Adrenal gland (tissue), 9 donors: ENCODE measurements at regions not wholly inside any gene's neighbourhood (a gene's known extent, or its start where the extent isn't known, plus 50 kb on each side); places are given as distances from the start of the nearest gene placed in this dataset.

ENCODE experiments used
- DNase-seq, 7 donors: peaks; one replicate each; pipeline ENCODE4 v3.0.0-alpha.2; 2019 to 2020
- H3K27ac ChIP-seq, 5 donors: fragments of 200-600 bp; sonication (generic) in 4 of 5; 1 replicate in 3 of 5; 2 replicates in 2 of 5; pipeline versions ENCODE4 v1.5.1 to v1.8.0; 2016 to 2020; ENCODE audit warnings: mild to moderate bottlenecking in 1 of 5
- H3K27me3 ChIP-seq: fragments of 200-600 bp; 2 replicates; pipeline ENCODE4 v1.8.0; 2021
- H3K36me3 ChIP-seq, 2 donors: fragments of 200-600 bp; replicated peaks in 1 of 2; 1 replicate in 1 of 2; 2 replicates in 1 of 2; pipeline versions ENCODE4 v1.5.1 to v1.8.0; 2018 to 2022
- H3K4me1 ChIP-seq, 2 donors: fragments of 200-600 bp; replicated peaks in 1 of 2; 1 replicate in 1 of 2; 2 replicates in 1 of 2; pipeline versions ENCODE4 v1.5.1 to v1.8.0; 2018 to 2021
- H3K4me3 ChIP-seq, 4 donors: fragments of 200-600 bp; sonication (generic) in 3 of 4; one replicate each; pipeline ENCODE4 v1.5.1; 2016 to 2018
- H3K9me3 ChIP-seq, 3 donors: fragments of 200-600 bp; sonication (generic) in 1 of 3; replicated peaks in 1 of 3; 1 replicate in 2 of 3; 2 replicates in 1 of 3; pipeline versions ENCODE4 v1.5.1 to v1.8.0; 2016 to 2021
- POLR2A ChIP-seq, 2 donors: fragments of 450-650 bp; IDR thresholded peaks; one replicate each; pipeline ENCODE4 v1.6.1; 2017; ENCODE audit warnings: antibody characterized with exemption in 2 of 2, mild to moderate bottlenecking in 2 of 2, moderate library complexity in 1 of 2
- WGBS, 4 donors: extraction: QIAGEN DNeasy Blood & Tissue Kit in 2 of 4; methylation state at CpG; one replicate each; pipeline versions ENCODE4 v1.1.5 to v1.1.7; 2013 to 2017; 5-methylcytosine and 5-hydroxymethylcytosine counted together
- intact Hi-C, 2 donors: fragments of 100-400 bp; cut with DNase I; formaldehyde crosslinking; loops; one replicate each; pipeline versions ENCODE4 v1.14.1 to v1.15.0; 2022 to 2023
- TF ChIP-seq, protein P1 (sequence below), 6 experiments: fragments of 450-650 bp in 4 of 6; fragments of 200-600 bp in 2 of 6; sonication (generic) in 1 of 6; IDR thresholded peaks; 1 replicate in 5 of 6; 2 replicates in 1 of 6; pipeline versions ENCODE4 v1.5.1 to v1.8.0; 2016 to 2021; ENCODE audit warnings: antibody characterized with exemption in 6 of 6, mild to moderate bottlenecking in 2 of 6, moderate library complexity in 1 of 6
- donor health status: healthy with polysubstance abuse.
- donor health status: Bipolar disorder and iron deficiency.
- donor health status: DM: yes; HTN: yes; CAD: no.
- donor health status: DM: no; HTN: no; CAD: no.
- donor health status: DM: no; HTN: no; CAD: no.

DNA sequence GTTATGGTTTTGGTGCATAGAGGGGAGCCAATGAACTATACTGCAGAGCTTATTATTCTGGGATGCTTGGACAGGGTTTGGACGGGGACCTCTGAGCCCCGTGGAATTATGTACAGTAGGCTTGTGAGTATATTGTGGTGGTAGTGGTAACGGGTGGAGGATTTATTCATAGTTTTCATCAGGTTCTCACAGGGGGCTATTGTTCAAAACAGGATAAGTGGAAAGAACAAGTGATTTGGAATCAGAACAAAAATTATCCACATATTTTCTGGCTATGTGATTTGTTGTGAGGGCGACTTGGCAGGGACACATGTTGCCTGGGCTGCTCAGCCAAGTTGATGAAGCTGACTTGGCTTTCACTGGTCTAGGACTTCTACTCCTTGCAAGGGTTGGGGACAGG, 64.6 kb upstream of the ELOVL5 start:
- Histone ChIP-seq H3K4me3 (no peak overlapping the region), H3K4me1 (peaks cover 0 to 5% of the 10 kb centered on the region in 2 donors), H3K27ac (no peak overlapping the region), H3K36me3 (no peaks in the 10 kb centered on the region), H3K9me3 (no peaks in the 10 kb centered on the region), H3K27me3 (no peaks in the 10 kb centered on the region)
- WGBS, 4 donors: 89 to 96% (median 94%) methylated on average over 4 of the region's 4 CpGs
- DNase-seq: no peak
- TF ChIP-seq, protein P1, sequence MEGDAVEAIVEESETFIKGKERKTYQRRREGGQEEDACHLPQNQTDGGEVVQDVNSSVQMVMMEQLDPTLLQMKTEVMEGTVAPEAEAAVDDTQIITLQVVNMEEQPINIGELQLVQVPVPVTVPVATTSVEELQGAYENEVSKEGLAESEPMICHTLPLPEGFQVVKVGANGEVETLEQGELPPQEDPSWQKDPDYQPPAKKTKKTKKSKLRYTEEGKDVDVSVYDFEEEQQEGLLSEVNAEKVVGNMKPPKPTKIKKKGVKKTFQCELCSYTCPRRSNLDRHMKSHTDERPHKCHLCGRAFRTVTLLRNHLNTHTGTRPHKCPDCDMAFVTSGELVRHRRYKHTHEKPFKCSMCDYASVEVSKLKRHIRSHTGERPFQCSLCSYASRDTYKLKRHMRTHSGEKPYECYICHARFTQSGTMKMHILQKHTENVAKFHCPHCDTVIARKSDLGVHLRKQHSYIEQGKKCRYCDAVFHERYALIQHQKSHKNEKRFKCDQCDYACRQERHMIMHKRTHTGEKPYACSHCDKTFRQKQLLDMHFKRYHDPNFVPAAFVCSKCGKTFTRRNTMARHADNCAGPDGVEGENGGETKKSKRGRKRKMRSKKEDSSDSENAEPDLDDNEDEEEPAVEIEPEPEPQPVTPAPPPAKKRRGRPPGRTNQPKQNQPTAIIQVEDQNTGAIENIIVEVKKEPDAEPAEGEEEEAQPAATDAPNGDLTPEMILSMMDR (IDR thresholded peaks at IDR 0.05): no peak
- TF ChIP-seq POLR2A (IDR thresholded peaks at IDR 0.05): no peak
- intact Hi-C loops: loop anchor here (5.0 to 10.0 kb wide), 4 partner anchors 49 to 241 kb away; no protein-coding TSS in a partner anchor

DNA sequence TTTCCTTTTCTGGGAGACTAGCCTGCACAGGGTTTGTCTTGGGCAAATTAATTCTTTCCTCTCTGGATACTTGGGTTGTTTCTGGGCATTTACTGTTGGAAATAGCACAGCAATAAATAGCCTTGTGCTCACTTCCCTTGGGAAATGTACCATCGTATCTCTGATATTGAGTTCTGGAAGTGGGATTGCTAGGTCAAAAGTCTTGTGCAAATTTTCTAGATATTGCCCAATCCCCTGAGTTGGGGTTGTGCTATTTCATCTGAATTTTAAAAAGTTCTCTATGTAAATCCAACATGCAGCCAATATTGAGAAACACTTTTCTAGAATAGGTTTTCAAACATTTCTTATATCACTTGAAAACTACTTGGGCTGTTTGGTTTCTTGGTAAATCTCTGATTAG, 64.0 kb upstream of the ELOVL5 start:
- Histone ChIP-seq H3K4me1 (peaks cover 0 to 5% of the 10 kb centered on the region in 2 donors), H3K9me3 (no peaks in the 10 kb centered on the region), H3K36me3 (no peaks in the 10 kb centered on the region), H3K4me3 (no peak overlapping the region), H3K27ac (peak overlapping the region in 1 of 5 donors; percentile 33), H3K27me3 (no peaks in the 10 kb centered on the region)
- peak in 1 of 7 donors; percentile 16 for DNase-seq
- 14 to 26% (median 19%) methylated on average over 1 of the region's 1 CpG for WGBS, 4 donors
- intact Hi-C loops: loop anchor here (5.0 to 10.0 kb wide), 4 partner anchors 48 to 240 kb away; no protein-coding TSS in a partner anchor
- TF ChIP-seq, protein P1 (IDR thresholded peaks at IDR 0.05): no peak
- TF ChIP-seq POLR2A (IDR thresholded peaks at IDR 0.05): no peak

DNA sequence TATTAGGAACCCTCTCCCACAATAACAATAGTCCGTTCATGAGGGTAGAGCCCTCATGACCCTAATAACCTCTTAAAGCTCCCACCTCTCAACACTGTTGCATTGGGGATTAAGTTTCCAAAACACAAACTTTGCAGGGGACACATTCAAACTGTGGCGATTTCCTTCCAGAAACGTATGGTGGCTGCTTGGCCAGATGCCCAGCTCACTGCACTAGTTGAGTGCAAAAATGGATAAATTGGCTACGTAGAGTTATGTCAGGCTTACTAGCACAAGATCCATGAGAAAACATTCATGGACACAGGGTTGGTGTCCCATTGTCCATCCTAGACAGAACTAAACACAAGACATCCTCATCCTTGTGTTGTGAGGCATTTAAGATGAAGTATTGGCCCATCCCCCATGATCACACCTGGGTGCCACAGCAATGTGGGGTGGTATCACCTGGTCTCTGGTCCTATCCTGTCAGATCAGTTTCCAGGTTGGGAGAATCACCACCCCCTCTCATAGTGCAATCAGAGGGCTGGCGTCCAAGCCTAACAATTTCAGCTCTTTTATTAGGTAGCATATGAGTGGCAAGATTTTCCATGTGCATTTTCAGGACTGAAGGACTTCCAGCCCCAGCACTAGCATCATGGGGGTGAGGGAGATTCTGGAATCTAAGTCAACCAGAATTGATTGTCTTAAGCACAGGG, 63.4 kb upstream of the ELOVL5 start:
- TF ChIP-seq, protein P1 (IDR thresholded peaks at IDR 0.05): no peak
- no peak for TF ChIP-seq POLR2A (IDR thresholded peaks at IDR 0.05)
- no peaks in the 10 kb centered on the region for H3K27me3 ChIP-seq
- no peaks in the 10 kb centered on the region for H3K36me3 ChIP-seq
- WGBS, 4 donors: 70 to 94% (median 75%) methylated on average over 5 of the region's 5 CpGs
- no peak overlapping the region for H3K4me3 ChIP-seq
- H3K4me1 ChIP-seq: peaks cover 0 to 5% of the 10 kb centered on the region in 2 donors
- intact Hi-C loops: loop anchor here (5.0 to 10.0 kb wide), 4 partner anchors 47 to 240 kb away; no protein-coding TSS in a partner anchor
- no peaks in the 10 kb centered on the region for H3K9me3 ChIP-seq
- DNase-seq: no peak
- peak overlapping the region in 1 of 5 donors; percentile 33 for H3K27ac ChIP-seq

DNA sequence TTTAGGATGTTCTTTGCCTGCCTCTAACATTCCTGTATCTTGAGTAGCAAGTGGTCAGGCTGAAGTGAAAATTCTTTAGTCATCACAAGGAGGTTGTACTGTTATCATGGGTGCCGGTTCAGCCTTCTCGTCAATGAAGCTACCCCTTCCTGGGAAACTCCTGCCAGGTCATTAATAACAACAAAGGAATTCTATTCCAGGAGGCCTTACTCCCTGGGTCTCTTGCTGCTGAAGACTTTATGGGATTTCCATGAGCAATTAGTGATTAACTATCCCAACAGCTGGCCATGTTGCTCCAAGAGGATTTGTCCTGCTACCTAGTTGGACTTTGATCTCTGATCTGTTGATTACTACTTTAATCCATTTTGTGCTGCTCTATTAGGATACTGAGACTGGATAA, 62.7 kb upstream of the ELOVL5 start:
- TF ChIP-seq, protein P1 (IDR thresholded peaks at IDR 0.05): no peak
- no peak for TF ChIP-seq POLR2A (IDR thresholded peaks at IDR 0.05)
- intact Hi-C loops: loop anchor here (5.0 to 10.0 kb wide), 4 partner anchors 47 to 239 kb away; no protein-coding TSS in a partner anchor
- Histone ChIP-seq H3K27me3 (no peaks in the 10 kb centered on the region), H3K4me1 (peaks cover 0 to 5% of the 10 kb centered on the region in 2 donors), H3K4me3 (no peak overlapping the region), H3K36me3 (no peaks in the 10 kb centered on the region), H3K9me3 (no peaks in the 10 kb centered on the region), H3K27ac (no peak overlapping the region)
- no peak for DNase-seq
- WGBS, 4 donors: 67 to 87% (median 78%) methylated on average over 2 of the region's 2 CpGs
